Pons (tissue), 1 donor: ENCODE measurements at regions not wholly inside any gene's neighbourhood (a gene's known extent, or its start where the extent isn't known, plus 50 kb on each side); places are given as distances from the start of the nearest gene placed in this dataset.
A peak's percentile ranks its signal among the peaks of the same experiment; 100 is the strongest.

Source experiments
- DNase-seq: peaks from one replicate; pipeline ENCODE4 v3.0.0-alpha.2; 2016; ENCODE audit warnings: low spot score

GRCh38 chr5:148913493-148913892 is 87.1 kb downstream of the ADRB2 start:
- no peak for DNase-seq

GRCh38 chr5:148913985-148914431 is 87.6 kb downstream of the ADRB2 start:
- DNase-seq, result no peak

- no peak for DNase-seq
Observed at GRCh38 chr5:148915224-148915817, 88.9 kb downstream of the ADRB2 start.

- DNase-seq, result no peak
Observed at GRCh38 chr5:148920646-148921288, 94.4 kb downstream of the ADRB2 start.

- no peak for DNase-seq
Observed at GRCh38 chr5:148921350-148921749, 94.9 kb downstream of the ADRB2 start.

- no peak for DNase-seq
Observed at GRCh38 chr5:148922606-148923005, 96.2 kb downstream of the ADRB2 start.

GRCh38 chr5:148923023-148923422 is 96.6 kb downstream of the ADRB2 start:
- DNase-seq, result no peak

GRCh38 chr5:148924817-148925216 is 98.4 kb downstream of the ADRB2 start:
- no peak for DNase-seq

GRCh38 chr5:148926207-148926606 is 99.8 kb downstream of the ADRB2 start:
- DNase-seq, result no peak

GRCh38 chr5:148927307-148927946 is 101.0 kb downstream of the ADRB2 start:
- no peak for DNase-seq

GRCh38 chr5:148928141-148928540 is 101.7 kb downstream of the ADRB2 start:
- no peak for DNase-seq

- no peak for DNase-seq
Observed at GRCh38 chr5:148931453-148932057, 105.1 kb downstream of the ADRB2 start.

GRCh38 chr5:148932355-148932935 is 106.0 kb downstream of the ADRB2 start:
- no peak for DNase-seq

- no peak for DNase-seq
Observed at GRCh38 chr5:148933903-148934432, 107.6 kb downstream of the ADRB2 start.

- no peak for DNase-seq
Observed at GRCh38 chr5:148934895-148935400, 108.5 kb downstream of the ADRB2 start.

GRCh38 chr5:148937239-148937638 is 110.8 kb downstream of the ADRB2 start:
- DNase-seq, result no peak

GRCh38 chr5:148937830-148938521 is 111.6 kb downstream of the ADRB2 start:
- DNase-seq, result no peak

- DNase-seq, result no peak
Observed at GRCh38 chr5:148938522-148938882, 112.1 kb downstream of the ADRB2 start.

- no peak for DNase-seq
Observed at GRCh38 chr5:148939676-148940075, 113.3 kb downstream of the ADRB2 start.

GRCh38 chr5:148941810-148942209 is 115.4 kb downstream of the ADRB2 start:
- DNase-seq, result no peak

GRCh38 chr5:148949841-148950470 is 112.9 kb downstream of the SH3TC2 start:
- peak; percentile 45 for DNase-seq
